Activated naive CD4-positive, alpha-beta T cell treated with anti-CD3 and anti-CD28 coated beads, Interleukin-2, amount 50 U/mL, for 72 hours (primary cell): ENCODE measurements at regions not wholly inside any gene's neighbourhood (a gene's known extent, or its start where the extent isn't known, plus 50 kb on each side); places are given as distances from the start of the nearest gene placed in this dataset.
"Not testable (repeated sequence)": the region's sequence is repeated elsewhere in the genome, so short reads cannot be mapped to it uniquely, and the experiment has no call there.

Experiments
- ATAC-seq, 2 donors: fragments of 150-1000 bp; cut with Tn5 transposase; 2 replicates each; pipeline ENCODE4 v1.10.0; 2021; ENCODE audit warnings: mild to moderate bottlenecking in 2 of 2, moderate library complexity in 2 of 2
- DNase-seq, 2 donors: peaks; one replicate each; pipeline ENCODE4 v3.0.0; 2021 to 2022; ENCODE audit warnings: low spot score in 2 of 2
- H3K27ac Mint-ChIP-seq, 2 donors: one replicate each; pipeline ENCODE4 v1.8.0; 2022; ENCODE audit warnings: mild to moderate bottlenecking in 2 of 2, mixed read lengths in 2 of 2
- H3K36me3 Mint-ChIP-seq, 2 donors: one replicate each; pipeline ENCODE4 v1.8.0; 2022; ENCODE audit warnings: mixed read lengths in 2 of 2
- H3K9me3 Mint-ChIP-seq, 2 donors: one replicate each; pipeline ENCODE4 v1.8.0; 2022; ENCODE audit warnings: mixed read lengths in 2 of 2

GRCh38 chr3:112742934-112743333 lies 102.0 kb upstream of the CCDC80 start:
- Mint-ChIP-seq H3K27ac (no peak overlapping the region), H3K36me3 (no peaks in the 10 kb centered on the region), H3K9me3 (peaks cover 0 to 5% of the 10 kb centered on the region in 2 donors)
- no peak for DNase-seq
- no peak for ATAC-seq

DNA sequence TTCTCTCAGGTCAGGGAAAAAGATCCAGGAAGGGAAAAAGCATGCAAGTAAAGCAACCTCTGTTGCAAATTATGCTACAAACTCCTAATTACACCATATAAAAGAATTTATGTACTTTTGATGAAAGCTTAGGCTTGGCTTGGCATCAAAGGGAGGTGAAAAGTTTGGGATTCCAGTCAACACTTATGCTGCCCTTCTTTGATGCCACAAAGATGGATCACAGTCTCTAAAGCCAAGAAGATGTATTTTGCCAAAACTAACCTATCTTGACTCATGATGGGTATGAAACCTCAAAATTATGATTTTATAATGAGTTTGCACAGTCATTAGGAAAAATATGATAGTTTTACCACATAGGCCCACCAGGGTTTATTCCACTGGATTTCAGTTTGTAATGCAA lies 101.0 kb upstream of the CCDC80 start:
- no peaks in the 10 kb centered on the region for H3K36me3 Mint-ChIP-seq
- H3K27ac Mint-ChIP-seq: no peak overlapping the region
- no peak for DNase-seq
- peaks cover 0 to 5% of the 10 kb centered on the region in 2 donors for H3K9me3 Mint-ChIP-seq
- no peak for ATAC-seq

DNA sequence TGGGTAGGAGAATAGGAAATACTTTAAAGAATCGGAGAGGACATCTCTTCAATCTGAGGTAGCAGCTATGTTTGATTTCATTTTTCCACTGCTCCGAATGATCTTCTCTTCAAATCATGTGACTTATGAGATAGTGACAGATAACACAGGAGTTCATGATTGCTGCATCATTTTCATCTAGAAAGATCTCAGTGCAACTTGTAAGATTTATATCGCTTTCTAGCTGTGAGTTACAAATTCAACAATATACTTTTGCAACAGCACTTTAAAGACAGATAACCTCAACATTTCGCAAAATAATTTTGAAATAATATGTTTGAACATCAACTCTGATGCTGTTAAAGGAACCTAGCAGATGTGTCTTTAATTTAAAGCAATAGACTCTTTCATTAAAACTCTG lies 99.9 kb upstream of the CCDC80 start:
- peak in 1 of 2 donors; percentile 11 for ATAC-seq
- Mint-ChIP-seq H3K36me3 (no peaks in the 10 kb centered on the region), H3K9me3 (peaks cover 0 to 5% of the 10 kb centered on the region in 2 donors), H3K27ac (no peak overlapping the region)
- DNase-seq: no peak

DNA sequence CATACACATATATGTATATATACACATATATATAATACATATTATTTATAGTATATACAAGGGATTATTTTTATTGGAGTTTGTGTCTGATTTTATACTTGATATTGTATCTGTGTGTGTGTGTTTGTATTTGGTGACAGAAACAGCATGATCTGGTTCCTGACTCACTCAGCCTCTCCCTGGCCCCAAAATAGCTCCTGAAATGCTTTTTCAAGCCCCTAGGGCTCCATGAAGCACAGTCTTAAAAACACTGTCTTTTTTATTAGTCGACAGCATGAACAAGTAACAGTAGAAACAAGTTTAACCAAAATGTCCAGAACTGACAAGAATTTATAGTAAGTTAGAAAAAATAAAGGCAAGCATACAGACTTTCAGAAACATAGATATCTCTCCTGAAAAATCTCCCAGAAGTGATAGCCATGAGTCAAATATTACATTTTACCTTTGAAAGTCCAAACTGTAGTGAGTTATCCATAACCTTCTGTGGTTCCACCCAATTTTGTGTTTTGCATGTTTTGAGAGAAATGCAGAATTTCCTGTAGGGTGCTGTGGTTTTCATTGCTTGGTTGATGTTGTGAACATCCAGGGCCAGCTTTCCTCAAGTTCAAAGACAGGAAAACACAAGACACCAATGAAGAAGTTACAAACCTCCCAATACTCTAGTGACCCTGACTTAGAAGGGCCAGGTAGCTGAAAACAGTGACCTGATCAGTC lies 98.5 kb upstream of the CCDC80 start:
- ATAC-seq: peak; percentile 59 to 66
- no peak for DNase-seq

DNA sequence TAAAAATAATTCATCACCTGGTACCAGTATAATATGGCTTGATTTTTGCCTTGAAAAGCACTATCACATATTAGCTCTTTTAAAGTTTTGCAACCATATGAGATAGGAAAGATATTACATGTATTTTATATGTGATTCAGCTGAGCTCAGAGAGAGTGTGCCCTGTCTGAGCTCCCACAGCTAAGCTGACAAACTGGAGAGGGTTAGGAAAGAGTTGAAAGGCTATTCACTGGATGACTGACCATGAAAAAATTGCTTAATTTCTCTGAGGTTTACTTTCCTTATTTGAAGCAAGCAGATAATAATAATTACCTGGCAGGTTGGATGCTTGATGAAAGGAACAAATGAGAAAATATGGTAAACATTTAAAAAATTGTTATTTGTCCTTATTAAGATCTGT lies 97.4 kb upstream of the CCDC80 start:
- ATAC-seq (no peak), DNase-seq (no peak)
- H3K27ac Mint-ChIP-seq: no peak overlapping the region
- no peaks in the 10 kb centered on the region for H3K36me3 Mint-ChIP-seq
- H3K9me3 Mint-ChIP-seq: peaks cover 0 to 5% of the 10 kb centered on the region in 2 donors

More for the DNA sequence above, 98.5 kb upstream of the CCDC80 start:
- H3K27ac Mint-ChIP-seq: peak overlapping the region in 1 of 2 donors; percentile 69
- H3K36me3 Mint-ChIP-seq: no peaks in the 10 kb centered on the region
- H3K9me3 Mint-ChIP-seq: peaks cover 0 to 5% of the 10 kb centered on the region in 2 donors

GRCh38 chr3:112736805-112737566 lies 96.0 kb upstream of the CCDC80 start:
- DNase-seq (no peak), ATAC-seq (peak; percentile 53 to 57)
- Mint-ChIP-seq H3K27ac (peak overlapping the region; percentile 29 to 75), H3K9me3 (peaks cover 0 to 5% of the 10 kb centered on the region in 2 donors), H3K36me3 (no peaks in the 10 kb centered on the region)

- peaks cover 0 to under 1% of the 10 kb centered on the region in 2 donors for H3K9me3 Mint-ChIP-seq
- H3K36me3 Mint-ChIP-seq: no peaks in the 10 kb centered on the region
- ATAC-seq: no peak
- peak overlapping the region in 1 of 2 donors; percentile 75 for H3K27ac Mint-ChIP-seq
- no peak for DNase-seq
These were observed 95.4 kb upstream of the CCDC80 start for GRCh38 chr3:112736386-112736785.

- Mint-ChIP-seq H3K36me3 (no peaks in the 10 kb centered on the region), H3K27ac (no peak overlapping the region), H3K9me3 (no peaks in the 10 kb centered on the region)
- ATAC-seq: no peak
- DNase-seq: no peak
These were observed 95.0 kb upstream of the CCDC80 start for GRCh38 chr3:112735926-112736325.

GRCh38 chr3:112734736-112735350 lies 93.9 kb upstream of the CCDC80 start:
- Mint-ChIP-seq H3K9me3 (no peaks in the 10 kb centered on the region), H3K27ac (no peak overlapping the region), H3K36me3 (no peaks in the 10 kb centered on the region)
- peak; percentile 48 to 60 for ATAC-seq
- peak in 1 of 2 donors; percentile 75 for DNase-seq

- Mint-ChIP-seq H3K9me3 (no peaks in the 10 kb centered on the region), H3K36me3 (no peaks in the 10 kb centered on the region), H3K27ac (no peak overlapping the region)
- DNase-seq: no peak
- peak; percentile 28 to 70 for ATAC-seq
These were observed 93.2 kb upstream of the CCDC80 start for GRCh38 chr3:112734171-112734570.

DNA sequence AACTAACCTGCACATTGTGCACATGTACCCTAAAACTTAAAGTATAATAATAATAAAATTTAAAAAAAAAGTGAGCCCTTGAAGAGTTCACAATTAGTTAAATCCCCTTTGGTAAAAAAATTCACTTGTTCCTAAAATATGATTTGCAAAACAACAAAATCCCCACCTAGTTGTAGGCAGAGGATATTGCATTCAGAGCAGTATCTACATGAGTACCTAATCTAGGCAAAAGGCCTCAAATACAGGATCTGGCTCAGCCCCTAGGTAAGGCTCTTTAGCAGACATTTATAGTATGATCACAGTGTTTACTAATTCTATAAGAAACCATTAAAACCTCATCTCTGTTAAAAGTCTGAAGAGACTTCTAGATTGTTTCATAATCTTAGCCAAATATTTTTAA lies 89.3 kb upstream of the CCDC80 start:
- DNase-seq: no peak
- no peak for ATAC-seq
- no peak overlapping the region for H3K27ac Mint-ChIP-seq
- no peaks in the 10 kb centered on the region for H3K36me3 Mint-ChIP-seq
- H3K9me3 Mint-ChIP-seq: peaks cover 0 to 2% of the 10 kb centered on the region in 2 donors

- no peaks in the 10 kb centered on the region for H3K36me3 Mint-ChIP-seq
- DNase-seq: no peak
- peaks cover 0 to 4% of the 10 kb centered on the region in 2 donors for H3K9me3 Mint-ChIP-seq
- H3K27ac Mint-ChIP-seq: no peak overlapping the region
- no peak for ATAC-seq
These were observed 80.3 kb upstream of the CCDC80 start for GRCh38 chr3:112721231-112721630.

- no peaks in the 10 kb centered on the region for H3K36me3 Mint-ChIP-seq
- no peaks in the 10 kb centered on the region for H3K9me3 Mint-ChIP-seq
- ATAC-seq (no peak), DNase-seq (no peak)
- no peak overlapping the region for H3K27ac Mint-ChIP-seq
These were observed 78.0 kb upstream of the CCDC80 start for GRCh38 chr3:112718967-112719366.

- Mint-ChIP-seq H3K9me3 (no peaks in the 10 kb centered on the region), H3K27ac (no peak overlapping the region), H3K36me3 (no peaks in the 10 kb centered on the region)
- DNase-seq (no peak), ATAC-seq (no peak)
These were observed 77.6 kb upstream of the CCDC80 start for GRCh38 chr3:112718516-112718915.

- Mint-ChIP-seq H3K9me3 (peaks cover 4 to 5% of the 10 kb centered on the region in 2 donors), H3K27ac (no peak overlapping the region), H3K36me3 (peaks cover 0 to 8% of the 10 kb centered on the region in 2 donors)
- ATAC-seq (no peak), DNase-seq (no peak)
These were observed 69.0 kb upstream of the CCDC80 start for GRCh38 chr3:112709911-112710310.

GRCh38 chr3:112699436-112699978 lies 58.6 kb upstream of the CCDC80 start:
- H3K36me3 Mint-ChIP-seq: no peaks in the 10 kb centered on the region
- DNase-seq (no peak), ATAC-seq (no peak)
- no peak overlapping the region for H3K27ac Mint-ChIP-seq
- peaks cover 0 to 4% of the 10 kb centered on the region in 2 donors for H3K9me3 Mint-ChIP-seq

GRCh38 chr3:112698442-112698841 lies 57.5 kb upstream of the CCDC80 start:
- H3K27ac Mint-ChIP-seq, DNase-seq, ATAC-seq, H3K9me3 Mint-ChIP-seq, H3K36me3 Mint-ChIP-seq: not testable (repeated sequence)
